Gastroesophageal sphincter (tissue), 4 donors: ENCODE measurements at regions not wholly inside any gene's neighbourhood (a gene's known extent, or its start where the extent isn't known, plus 50 kb on each side); places are given as distances from the start of the nearest gene placed in this dataset.

Experiments
- ATAC-seq: fragments of 150-250 bp; one replicate; pipeline ENCODE4 v1.9.1; 2016; ENCODE audit warnings: mild to moderate bottlenecking, moderate library complexity
- H3K27ac ChIP-seq, 4 donors: fragments of 200-600 bp; sonication (generic) in 3 of 4; 1 replicate in 3 of 4; 2 replicates in 1 of 4; pipeline ENCODE4 v1.5.1; 2016 to 2019
- H3K27me3 ChIP-seq: fragments of 200-600 bp; sonication (generic); one replicate; pipeline ENCODE4 v1.5.1; 2019
- H3K36me3 ChIP-seq, 2 donors: fragments of 200-600 bp; sonication (generic); one replicate each; pipeline ENCODE4 v1.5.1; 2019; ENCODE audit warnings: control low read depth in 1 of 2
- H3K4me1 ChIP-seq, 3 donors: fragments of 200-600 bp; sonication (generic); 1 replicate in 2 of 3; 2 replicates in 1 of 3; pipeline ENCODE4 v1.5.1; 2016 to 2019; ENCODE audit warnings: control low read depth in 2 of 3
- H3K4me3 ChIP-seq, 2 donors: fragments of 200-600 bp; sonication (generic); one replicate each; pipeline ENCODE4 v1.5.1; 2019; ENCODE audit warnings: mild to moderate bottlenecking in 1 of 2, moderate library complexity in 1 of 2
- H3K9me3 ChIP-seq, 3 donors: fragments of 200-600 bp; sonication (generic); one replicate each; pipeline ENCODE4 v1.5.1; 2017 to 2019; ENCODE audit warnings: control low read depth in 2 of 3
- EP300 ChIP-seq: sonication (generic); formaldehyde crosslinking; IDR thresholded peaks from one replicate; pipeline ENCODE4 v1.6.1; 2017; ENCODE audit warnings: antibody characterized with exemption, mild to moderate bottlenecking
- POLR2A ChIP-seq, 2 donors: fragments of 450-650 bp; IDR thresholded peaks; one replicate each; pipeline ENCODE4 v1.6.1; 2017; ENCODE audit warnings: antibody characterized with exemption in 2 of 2, mild to moderate bottlenecking in 2 of 2, moderate library complexity in 1 of 2
- POLR2AphosphoS5 ChIP-seq: sonication (generic); formaldehyde crosslinking; IDR thresholded peaks from one replicate; pipeline ENCODE4 v1.6.1; 2017; ENCODE audit warnings: antibody characterized with exemption
- WGBS, 2 donors: methylation state at CpG; one replicate each; pipeline ENCODE4 v1.1.5; 2018; ENCODE audit warnings: low coverage in 1 of 2; 5-methylcytosine and 5-hydroxymethylcytosine counted together
- TF ChIP-seq, protein P1 (sequence below), 4 experiments: fragments of 200-600 bp in 2 of 4; fragments of 450-650 bp in 2 of 4; sonication (generic) in 1 of 4; IDR thresholded peaks; one replicate each; pipeline ENCODE4 v1.5.1; 2017 to 2019; ENCODE audit warnings: antibody characterized with exemption in 4 of 4, mild to moderate bottlenecking in 2 of 4, moderate library complexity in 2 of 4

DNA sequence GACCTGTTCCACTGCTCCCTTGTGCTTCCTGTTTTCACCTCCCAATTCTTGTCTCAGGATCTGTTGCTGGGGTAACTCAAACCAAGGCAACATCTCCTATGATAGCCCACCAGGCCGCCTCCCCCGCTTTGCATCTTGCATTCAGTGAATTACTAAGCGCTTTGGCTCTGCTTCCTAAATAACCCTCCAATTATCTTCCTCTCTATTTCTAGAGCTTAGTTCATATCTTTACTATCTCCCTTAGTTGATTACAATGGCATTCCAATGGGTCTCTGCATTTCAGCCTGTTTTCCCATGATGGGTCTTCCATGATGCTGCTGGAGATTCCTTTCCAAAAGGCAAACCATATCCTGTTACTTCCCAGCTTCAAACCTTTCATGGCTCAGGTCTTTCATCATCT lies 117.2 kb upstream of the FERMT1 start:
- TF ChIP-seq EP300 = no peak
- no peak for TF ChIP-seq POLR2AphosphoS5
- TF ChIP-seq, protein P1, sequence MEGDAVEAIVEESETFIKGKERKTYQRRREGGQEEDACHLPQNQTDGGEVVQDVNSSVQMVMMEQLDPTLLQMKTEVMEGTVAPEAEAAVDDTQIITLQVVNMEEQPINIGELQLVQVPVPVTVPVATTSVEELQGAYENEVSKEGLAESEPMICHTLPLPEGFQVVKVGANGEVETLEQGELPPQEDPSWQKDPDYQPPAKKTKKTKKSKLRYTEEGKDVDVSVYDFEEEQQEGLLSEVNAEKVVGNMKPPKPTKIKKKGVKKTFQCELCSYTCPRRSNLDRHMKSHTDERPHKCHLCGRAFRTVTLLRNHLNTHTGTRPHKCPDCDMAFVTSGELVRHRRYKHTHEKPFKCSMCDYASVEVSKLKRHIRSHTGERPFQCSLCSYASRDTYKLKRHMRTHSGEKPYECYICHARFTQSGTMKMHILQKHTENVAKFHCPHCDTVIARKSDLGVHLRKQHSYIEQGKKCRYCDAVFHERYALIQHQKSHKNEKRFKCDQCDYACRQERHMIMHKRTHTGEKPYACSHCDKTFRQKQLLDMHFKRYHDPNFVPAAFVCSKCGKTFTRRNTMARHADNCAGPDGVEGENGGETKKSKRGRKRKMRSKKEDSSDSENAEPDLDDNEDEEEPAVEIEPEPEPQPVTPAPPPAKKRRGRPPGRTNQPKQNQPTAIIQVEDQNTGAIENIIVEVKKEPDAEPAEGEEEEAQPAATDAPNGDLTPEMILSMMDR (IDR thresholded peaks at IDR 0.05) = no peak
- TF ChIP-seq POLR2A (IDR thresholded peaks at IDR 0.05) = no peak

DNA sequence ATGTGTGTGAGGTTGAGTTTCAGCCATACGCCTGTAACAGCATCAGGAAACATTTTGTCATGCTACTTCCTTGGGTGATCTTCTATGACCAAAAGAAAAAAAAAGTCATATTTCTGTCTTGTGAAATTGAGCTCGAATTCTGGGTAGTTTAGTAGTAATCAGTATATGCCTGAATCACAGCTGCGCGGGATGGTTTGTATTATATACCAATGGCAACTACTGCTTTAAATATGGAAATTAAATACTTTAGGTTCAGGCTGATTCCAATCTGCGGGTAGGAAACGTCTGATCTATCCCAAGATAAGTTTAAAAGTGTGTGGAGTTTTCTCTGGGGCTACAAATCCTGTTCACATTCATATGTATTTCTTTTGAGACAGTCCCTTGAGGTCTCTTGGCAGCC lies 115.6 kb upstream of the FERMT1 start:
- no peak overlapping the region for H3K4me3 ChIP-seq
- TF ChIP-seq EP300 (no peak), POLR2A (IDR thresholded peaks at IDR 0.05) (no peak)
- no peaks in the 10 kb centered on the region for H3K4me1 ChIP-seq
- H3K27ac ChIP-seq = no peak overlapping the region
- 51 to 56% methylated on average over 6 of the region's 6 CpGs for WGBS, 2 donors
- H3K27me3 ChIP-seq = no peaks in the 10 kb centered on the region
- H3K9me3 ChIP-seq = no peaks in the 10 kb centered on the region
- no peaks in the 10 kb centered on the region for H3K36me3 ChIP-seq
- ATAC-seq = no peak

More for the DNA sequence above, 117.2 kb upstream of the FERMT1 start:
- Histone ChIP-seq H3K4me1 (no peaks in the 10 kb centered on the region), H3K9me3 (no peaks in the 10 kb centered on the region), H3K4me3 (no peak overlapping the region), H3K36me3 (no peaks in the 10 kb centered on the region), H3K27ac (no peak overlapping the region), H3K27me3 (no peaks in the 10 kb centered on the region)
- WGBS, 2 donors = 93 to 95% methylated on average over 3 of the region's 3 CpGs
- ATAC-seq = no peak

DNA sequence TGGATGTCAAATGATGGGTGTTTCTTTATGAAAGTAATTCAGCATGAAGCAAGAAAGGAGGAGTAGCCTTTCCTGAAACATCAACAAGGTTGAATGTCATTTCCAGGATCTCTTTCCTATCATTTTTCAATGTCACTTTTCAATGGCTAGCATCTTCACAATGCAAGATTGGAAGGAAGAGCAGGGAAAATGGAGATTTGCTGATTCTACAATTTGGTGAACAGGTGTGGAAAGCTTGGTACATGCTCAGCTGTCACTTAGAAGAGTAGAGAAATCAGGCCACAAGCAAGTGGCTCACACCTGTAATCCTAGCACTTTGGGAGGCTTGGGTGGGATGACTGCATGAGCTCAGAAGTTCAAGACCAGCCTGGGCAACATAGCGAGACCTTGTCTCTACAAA lies 112.7 kb upstream of the FERMT1 start:
- no peaks in the 10 kb centered on the region for H3K27me3 ChIP-seq
- H3K4me1 ChIP-seq = no peaks in the 10 kb centered on the region
- TF ChIP-seq POLR2A (IDR thresholded peaks at IDR 0.05) (no peak), POLR2AphosphoS5 (no peak), EP300 (no peak)
- TF ChIP-seq, protein P1 (IDR thresholded peaks at IDR 0.05) = no peak
- 79 to 80% methylated on average over 1 of the region's 1 CpG for whole genome bisulfite sequencing, 2 donors
- ATAC-seq = no peak
- H3K27ac ChIP-seq = no peak overlapping the region
- H3K36me3 ChIP-seq = no peaks in the 10 kb centered on the region
- no peaks in the 10 kb centered on the region for H3K9me3 ChIP-seq
- H3K4me3 ChIP-seq = no peak overlapping the region

DNA sequence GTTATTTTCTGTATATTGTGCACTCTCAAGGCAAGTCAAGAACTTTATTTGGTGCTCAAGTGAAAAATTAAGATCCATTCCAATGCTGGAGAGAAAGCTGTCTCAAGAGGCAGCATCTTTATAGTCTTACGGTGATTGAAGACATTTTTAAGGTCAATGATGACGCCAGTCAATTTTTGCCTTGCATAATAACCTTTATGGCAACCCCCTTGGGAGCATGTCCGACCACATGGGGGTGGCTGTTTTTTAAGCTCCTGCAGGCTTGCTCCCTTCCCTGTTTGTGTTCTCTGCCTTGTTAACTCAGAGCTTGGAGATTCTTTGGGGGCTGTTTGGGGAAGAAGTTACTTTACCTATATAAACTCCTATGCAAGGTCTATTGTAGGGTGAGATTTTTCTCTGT lies 109.6 kb upstream of the FERMT1 start:
- H3K27me3 ChIP-seq = no peaks in the 10 kb centered on the region
- no peak overlapping the region for H3K27ac ChIP-seq
- WGBS, 2 donors = 79 to 87% methylated on average over 3 of the region's 3 CpGs
- no peak overlapping the region for H3K4me3 ChIP-seq
- no peak for ATAC-seq
- TF ChIP-seq POLR2A (IDR thresholded peaks at IDR 0.05) (no peak), EP300 (no peak), POLR2AphosphoS5 (no peak)
- TF ChIP-seq, protein P1 (IDR thresholded peaks at IDR 0.05) = no peak
- no peaks in the 10 kb centered on the region for H3K36me3 ChIP-seq
- no peaks in the 10 kb centered on the region for H3K9me3 ChIP-seq
- no peaks in the 10 kb centered on the region for H3K4me1 ChIP-seq

DNA sequence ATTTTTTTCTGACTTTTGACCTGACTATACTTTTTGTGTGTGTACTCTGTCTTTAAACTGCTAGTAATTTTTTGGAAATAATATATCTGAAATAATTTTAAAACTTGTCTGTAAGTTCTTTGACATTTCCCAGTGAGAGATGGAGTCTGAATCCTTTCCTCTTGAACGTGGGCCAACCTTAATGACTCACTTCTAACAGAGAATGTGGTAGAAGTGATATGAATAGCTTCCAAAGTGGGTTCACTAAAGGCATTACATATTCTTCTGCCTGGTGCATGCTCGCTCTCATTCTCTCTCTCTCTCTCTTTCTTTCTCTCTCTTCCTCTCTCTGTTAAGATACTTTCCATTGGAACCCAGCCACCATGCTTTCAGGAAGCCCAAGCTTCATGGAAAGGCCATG lies 108.7 kb upstream of the FERMT1 start:
- no peak overlapping the region for H3K27ac ChIP-seq
- no peaks in the 10 kb centered on the region for H3K36me3 ChIP-seq
- no peaks in the 10 kb centered on the region for H3K4me1 ChIP-seq
- no peak for ATAC-seq
- H3K27me3 ChIP-seq = no peaks in the 10 kb centered on the region
- no peak for TF ChIP-seq POLR2A (IDR thresholded peaks at IDR 0.05)
- no peak for TF ChIP-seq EP300
- TF ChIP-seq, protein P1 (IDR thresholded peaks at IDR 0.05) = no peak
- no peak for TF ChIP-seq POLR2AphosphoS5
- H3K4me3 ChIP-seq = no peak overlapping the region
- whole genome bisulfite sequencing, 2 donors = 44 to 55% methylated on average over 2 of the region's 2 CpGs
- H3K9me3 ChIP-seq = no peaks in the 10 kb centered on the region
